ENCODE measurements at regions not wholly inside any gene's neighbourhood (a gene's known extent, or its start where the extent isn't known, plus 50 kb on each side); places are given as distances from the start of the nearest gene placed in this dataset.

- no peak overlapping the region for H3K27ac ChIP-seq (ENCODE audit: low read depth in 1 of 2, low read length in 2 of 2)
- ChIA-PET CTCF (no interaction called here), POLR2A (no interaction called here)
- intact Hi-C loops (cut with DNase I, micrococcal nuclease): no loop called here
- no peak overlapping the region for H3K4me3 Mint-ChIP-seq
- no peaks in the 10 kb centered on the region for H3K36me3 Mint-ChIP-seq (ENCODE audit: low read depth)
- no peaks in the 10 kb centered on the region for H3K36me3 ChIP-seq (ENCODE audit: insufficient read depth, low read length)
- TF ChIP-seq CTCF (IDR thresholded peaks at IDR 0.05): no peak
- no peak for ATAC-seq (ENCODE audit: poor library complexity)
- no peak overlapping the region for H3K27ac Mint-ChIP-seq
- no peak overlapping the region for H3K4me3 ChIP-seq (ENCODE audit: low read length)
- no peaks in the 10 kb centered on the region for H3K9me3 Mint-ChIP-seq
- no peaks in the 10 kb centered on the region for H3K9me3 ChIP-seq (ENCODE audit: control insufficient read depth in 1 of 2, insufficient read depth in 1 of 2, low read length in 2 of 2)
- no peak for DNase-seq
- no peaks in the 10 kb centered on the region for H3K4me1 ChIP-seq (ENCODE audit: insufficient read depth, low read length)
- peaks cover 2 to 7% of the 10 kb centered on the region in 2 experiments for H3K27me3 ChIP-seq (ENCODE audit: control insufficient read depth in 1 of 2, insufficient read depth in 2 of 2, low read length in 2 of 2)
- peaks cover 39% of the 10 kb centered on the region for H3K27me3 Mint-ChIP-seq
- no peaks in the 10 kb centered on the region for H3K4me1 Mint-ChIP-seq (ENCODE audit: low read depth)
These were observed 120.2 kb upstream of the VPREB1 start for GRCh38 chr22:22124374-22124773.

GRCh38 chr22:22123960-22124278 is 120.7 kb upstream of the VPREB1 start:
- Histone ChIP-seq H3K4me1 (ENCODE audit: insufficient read depth, low read length) (no peaks in the 10 kb centered on the region), H3K4me3 (ENCODE audit: low read length) (no peak overlapping the region), H3K27me3 (ENCODE audit: control insufficient read depth in 1 of 2, insufficient read depth in 2 of 2, low read length in 2 of 2) (peaks cover 7 to 8% of the 10 kb centered on the region in 2 experiments), H3K36me3 (ENCODE audit: insufficient read depth, low read length) (no peaks in the 10 kb centered on the region), H3K9me3 (ENCODE audit: control insufficient read depth in 1 of 2, insufficient read depth in 1 of 2, low read length in 2 of 2) (no peaks in the 10 kb centered on the region), H3K27ac (ENCODE audit: low read depth in 1 of 2, low read length in 2 of 2) (no peak overlapping the region)
- Mint-ChIP-seq H3K4me3 (no peak overlapping the region), H3K27me3 (peaks cover 43% of the 10 kb centered on the region), H3K4me1 (ENCODE audit: low read depth) (no peaks in the 10 kb centered on the region), H3K9me3 (no peaks in the 10 kb centered on the region), H3K27ac (no peak overlapping the region), H3K36me3 (ENCODE audit: low read depth) (no peaks in the 10 kb centered on the region)
- TF ChIP-seq CTCF (IDR thresholded peaks at IDR 0.05): no peak
- ChIA-PET POLR2A (no interaction called here), CTCF (no interaction called here)
- ATAC-seq (ENCODE audit: poor library complexity) (no peak), DNase-seq (no peak)
- intact Hi-C loops (cut with DNase I, micrococcal nuclease): no loop called here

- no peaks in the 10 kb centered on the region for H3K36me3 ChIP-seq (ENCODE audit: insufficient read depth, low read length)
- ChIA-PET CTCF (no interaction called here), POLR2A (no interaction called here)
- no peaks in the 10 kb centered on the region for H3K9me3 ChIP-seq (ENCODE audit: control insufficient read depth in 1 of 2, insufficient read depth in 1 of 2, low read length in 2 of 2)
- Mint-ChIP-seq H3K4me1 (ENCODE audit: low read depth) (no peaks in the 10 kb centered on the region), H3K4me3 (no peak overlapping the region), H3K9me3 (no peaks in the 10 kb centered on the region), H3K27ac (no peak overlapping the region), H3K36me3 (ENCODE audit: low read depth) (no peaks in the 10 kb centered on the region), H3K27me3 (peaks cover 43% of the 10 kb centered on the region)
- H3K4me3 ChIP-seq (ENCODE audit: low read length): no peak overlapping the region
- intact Hi-C loops (cut with DNase I, micrococcal nuclease): no loop called here
- no peak for DNase-seq
- no peak for TF ChIP-seq CTCF (IDR thresholded peaks at IDR 0.05)
- no peak for ATAC-seq (ENCODE audit: poor library complexity)
- no peaks in the 10 kb centered on the region for H3K4me1 ChIP-seq (ENCODE audit: insufficient read depth, low read length)
- peaks cover 10 to 13% of the 10 kb centered on the region in 2 experiments for H3K27me3 ChIP-seq (ENCODE audit: control insufficient read depth in 1 of 2, insufficient read depth in 2 of 2, low read length in 2 of 2)
- H3K27ac ChIP-seq (ENCODE audit: low read depth in 1 of 2, low read length in 2 of 2): no peak overlapping the region
These were observed 121.2 kb upstream of the VPREB1 start for GRCh38 chr22:22123118-22123959.

Data from CD4-positive, alpha-beta T cell (primary cell).